Nucleus accumbens (tissue), 56 donors: ENCODE measurements at regions not wholly inside any gene's neighbourhood (a gene's known extent, or its start where the extent isn't known, plus 50 kb on each side); places are given as distances from the start of the nearest gene placed in this dataset.

Experiments used
- DNase-seq, 56 donors: peaks; one replicate each; lab custom pipeline; 2025; lab: John Stamatoyannopoulos, UW

DNA sequence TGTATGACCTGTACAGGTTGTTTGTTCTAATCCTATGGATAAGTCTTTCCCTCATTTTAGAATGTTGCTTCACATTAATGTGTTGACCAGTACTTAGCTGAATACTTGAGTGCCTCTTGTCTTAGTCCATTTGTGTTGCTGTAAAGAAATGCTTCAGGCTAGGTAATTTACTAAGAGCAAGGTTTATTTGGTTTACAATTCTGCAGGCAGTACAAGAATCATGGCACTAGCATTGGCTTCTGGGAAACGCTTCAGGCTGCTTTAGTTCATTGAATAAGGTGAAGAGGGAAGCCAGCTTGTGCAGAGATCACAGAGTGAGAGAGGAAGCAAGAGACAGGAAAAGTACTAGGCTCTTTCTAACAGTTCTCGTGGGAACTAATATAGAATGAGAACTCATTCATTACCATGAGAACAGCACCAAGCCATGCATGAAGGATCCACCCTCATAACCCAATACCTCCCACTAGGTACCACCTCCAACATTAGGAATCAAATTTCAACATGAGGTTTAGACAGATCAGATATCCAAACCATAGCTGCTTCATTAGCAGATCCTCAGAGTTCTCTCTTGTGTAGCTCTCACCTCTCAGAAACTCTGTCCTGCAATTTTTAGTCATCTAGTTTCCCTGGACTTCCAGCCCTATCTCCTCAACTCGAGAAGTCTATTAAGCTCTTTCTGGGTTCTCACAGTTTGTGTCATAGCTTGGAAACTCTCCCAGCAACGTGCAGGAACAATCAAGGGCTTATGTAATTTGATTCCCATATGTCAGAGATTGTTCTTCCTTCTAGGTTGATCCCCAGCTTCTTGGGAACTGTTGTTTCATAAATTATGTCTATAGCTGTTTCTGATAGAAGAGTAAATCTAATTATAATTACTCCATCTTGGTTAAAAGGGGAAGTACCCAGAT lies 2082.3 kb upstream of the CELF4 start:
- DNase-seq = no peak

DNA sequence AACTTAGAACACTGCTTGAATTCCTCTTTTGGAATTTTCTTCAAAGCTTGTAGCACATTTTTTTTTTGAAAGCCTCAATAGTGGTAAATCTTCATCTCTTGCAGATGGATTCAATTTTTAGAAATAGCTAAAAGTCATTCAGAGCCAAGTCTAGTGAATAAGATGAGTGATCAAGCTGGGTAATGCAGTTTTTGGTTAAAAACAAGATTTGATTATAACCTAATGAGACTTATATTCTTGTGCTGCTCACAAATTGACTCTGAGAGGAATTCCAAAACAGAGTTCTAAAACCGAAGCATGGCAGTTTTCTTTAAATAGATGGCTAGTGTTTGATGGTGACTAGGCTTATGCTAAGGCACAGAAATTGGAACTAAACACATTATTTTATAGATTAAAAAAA lies 2072.6 kb upstream of the CELF4 start:
- no peak for DNase-seq

DNA sequence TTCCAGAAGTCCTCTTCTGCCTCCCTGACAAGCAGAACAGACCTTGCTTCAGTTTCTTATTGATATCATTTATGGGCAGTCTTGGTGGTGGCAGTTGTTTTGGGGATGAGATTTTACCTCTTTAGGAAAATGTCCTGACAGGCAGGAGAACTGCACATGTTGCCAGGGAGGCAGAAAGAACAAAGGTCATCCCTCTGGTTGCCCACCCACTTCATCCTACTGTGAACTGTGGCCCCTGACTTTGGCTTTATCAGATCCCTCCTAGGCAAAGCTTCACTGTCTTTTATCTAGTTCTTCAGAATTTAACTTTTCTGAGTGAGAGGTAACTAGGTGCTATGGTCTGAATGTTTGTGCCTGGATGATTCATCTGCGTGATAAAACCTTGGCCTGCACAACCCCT lies 2071.3 kb upstream of the CELF4 start:
- DNase-seq = no peak

DNA sequence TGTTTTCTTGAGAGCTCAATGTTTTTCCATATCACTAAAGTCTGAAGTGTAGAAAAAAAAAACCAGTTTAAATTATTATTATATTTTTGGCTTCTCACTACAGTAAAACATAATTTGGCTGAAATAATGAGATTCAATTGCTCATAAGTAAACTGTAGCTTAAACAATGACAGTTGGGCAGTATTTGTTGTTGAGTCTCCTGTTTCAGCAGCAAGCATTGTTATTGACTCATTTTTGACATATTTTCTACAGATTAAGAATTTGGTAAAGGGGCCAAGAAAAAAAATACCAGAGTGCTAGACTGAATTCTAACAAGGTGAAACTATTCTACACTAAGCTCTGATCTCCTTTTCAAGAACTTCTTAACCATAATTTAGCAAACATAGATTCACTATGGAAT lies 2070.4 kb upstream of the CELF4 start:
- DNase-seq = no peak

DNA sequence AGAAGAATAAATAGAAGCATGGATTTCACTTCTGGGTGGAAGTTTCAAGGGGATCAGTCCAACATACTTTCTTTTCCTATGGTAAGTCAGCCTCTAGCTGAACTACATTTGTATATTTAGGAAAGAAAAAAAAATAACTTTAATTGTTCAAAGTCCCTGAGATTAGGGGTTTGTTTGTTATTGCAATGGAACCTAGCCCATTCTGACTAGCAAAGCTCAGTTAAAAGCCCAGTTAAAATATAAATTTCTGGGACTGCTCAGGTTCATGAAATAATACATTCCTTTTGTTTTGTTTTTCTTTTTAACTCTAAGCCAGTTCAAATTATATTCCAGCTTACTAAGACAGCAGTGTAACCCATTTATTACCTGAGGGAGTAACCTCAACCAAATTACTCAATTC lies 2069.6 kb upstream of the CELF4 start:
- DNase-seq = no peak

DNA sequence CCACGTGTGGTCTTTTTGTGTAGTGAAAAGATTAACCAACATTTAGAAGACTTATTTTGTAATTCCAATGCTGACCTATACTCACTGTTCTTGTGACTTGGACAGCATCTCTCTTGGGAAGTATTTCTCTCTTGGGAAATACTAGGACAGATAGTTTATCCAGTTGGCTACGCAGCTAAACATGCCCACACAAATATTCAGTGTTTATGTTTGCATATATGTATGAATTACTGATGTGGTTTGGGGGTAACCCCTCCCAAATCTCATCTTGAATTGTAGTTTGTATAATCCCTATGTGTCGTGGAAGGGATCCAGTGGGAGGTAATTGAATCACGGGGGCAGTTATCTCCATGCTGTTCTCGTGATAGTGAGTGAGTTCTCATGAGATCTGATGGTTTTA lies 2062.3 kb upstream of the CELF4 start:
- no peak for DNase-seq

DNA sequence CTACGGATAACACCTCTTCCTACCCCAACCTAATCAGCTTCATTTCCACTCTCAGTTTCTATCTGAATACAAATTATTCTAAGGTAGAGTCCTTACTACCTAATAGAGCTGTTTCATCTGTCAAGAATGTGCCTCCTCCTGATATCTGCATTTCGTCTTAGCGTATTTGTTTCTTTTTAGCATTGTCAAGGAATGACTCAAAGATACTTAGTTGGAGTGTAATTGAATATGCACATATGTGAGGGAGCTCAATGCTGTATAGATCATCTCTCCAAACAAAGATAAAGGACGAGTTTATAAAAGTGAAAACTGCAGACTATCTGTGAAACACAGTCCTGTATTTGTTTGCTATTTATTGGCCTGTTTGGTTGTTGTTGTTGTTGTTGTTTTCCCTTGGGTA lies 2059.4 kb upstream of the CELF4 start:
- DNase-seq = no peak

DNA sequence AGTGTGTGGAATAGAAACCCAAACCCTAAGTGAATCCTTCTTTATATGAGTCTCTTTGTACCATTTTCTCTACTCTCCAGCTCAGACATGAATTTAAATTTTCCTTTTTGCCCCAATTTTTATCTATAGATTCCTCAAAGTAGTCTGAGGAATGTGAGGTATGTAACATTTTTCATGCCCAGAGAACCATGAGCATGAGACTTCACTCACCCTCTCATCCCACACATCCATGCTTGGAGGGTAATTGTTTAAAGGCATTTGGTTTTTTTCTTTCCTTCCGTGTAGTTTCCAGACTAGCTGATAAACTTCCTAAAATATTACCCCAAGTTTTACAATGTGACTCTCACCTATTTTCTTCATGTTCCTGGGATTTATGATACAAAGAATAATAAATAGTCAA lies 2056.8 kb upstream of the CELF4 start:
- no peak for DNase-seq

DNA sequence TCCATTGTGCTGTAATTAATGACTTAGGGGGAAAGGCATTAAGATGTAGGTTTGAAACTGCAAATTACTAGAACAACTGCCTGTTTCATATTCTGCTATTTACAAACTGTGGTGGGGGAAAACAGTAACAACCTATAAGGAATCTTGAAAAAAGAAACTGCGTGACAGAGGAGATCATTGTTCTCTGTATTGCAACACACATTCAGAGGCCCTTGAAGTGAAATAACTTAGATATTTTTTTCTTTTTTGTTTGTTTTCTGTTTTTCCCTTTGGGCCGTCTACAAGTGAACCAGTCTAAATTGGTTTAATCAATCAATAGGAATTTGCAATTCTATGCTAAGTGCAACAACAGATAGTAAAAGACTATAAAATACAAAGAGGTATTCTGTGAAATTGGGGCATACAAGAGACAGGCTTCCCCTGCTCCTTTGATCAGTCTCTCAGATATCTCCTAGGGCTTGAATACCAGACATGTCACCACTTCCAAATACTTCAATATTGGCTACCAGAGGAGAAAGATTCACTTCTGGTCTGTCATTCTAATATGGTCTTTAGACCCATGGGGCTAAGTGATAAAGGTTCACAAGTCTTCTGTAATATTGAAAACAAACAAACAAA lies 2055.1 kb upstream of the CELF4 start:
- DNase-seq = no peak

DNA sequence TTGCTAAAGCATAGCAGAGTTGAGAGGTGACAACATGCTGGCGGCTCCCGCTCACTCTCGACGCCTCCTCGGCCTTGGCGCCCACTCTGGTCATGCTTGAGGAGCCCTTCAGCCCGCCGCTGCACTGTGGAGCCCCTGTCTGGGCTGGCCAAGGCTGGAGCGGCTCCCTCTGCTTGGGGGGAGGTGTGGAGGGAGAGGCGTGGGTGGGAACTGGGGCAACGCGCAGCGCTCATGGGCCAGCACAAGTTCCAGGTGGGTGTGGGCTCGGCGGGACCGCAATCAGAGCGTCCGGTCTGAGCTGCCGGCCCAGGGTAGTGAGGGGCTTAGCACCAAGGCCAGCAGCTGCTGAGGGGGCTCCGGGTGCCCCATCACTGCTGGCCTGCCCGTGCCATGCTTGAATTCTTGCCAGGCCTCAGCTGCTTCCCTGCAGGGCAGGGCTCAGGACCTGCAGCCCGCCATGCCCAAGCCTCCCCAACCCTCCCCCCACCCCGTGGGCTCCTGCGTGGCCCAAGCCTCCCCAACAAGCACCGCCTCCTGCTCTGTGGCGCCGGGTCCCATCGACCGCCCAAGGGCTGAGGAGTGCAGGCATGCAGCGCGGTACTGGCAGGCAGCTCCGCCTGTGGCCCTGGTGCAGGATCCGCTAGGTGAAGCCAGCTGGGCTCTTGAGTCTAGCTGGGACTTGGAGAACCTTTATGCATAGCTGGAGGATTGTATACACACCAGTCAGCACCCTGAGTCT lies 2052.8 kb upstream of the CELF4 start:
- no peak for DNase-seq

DNA sequence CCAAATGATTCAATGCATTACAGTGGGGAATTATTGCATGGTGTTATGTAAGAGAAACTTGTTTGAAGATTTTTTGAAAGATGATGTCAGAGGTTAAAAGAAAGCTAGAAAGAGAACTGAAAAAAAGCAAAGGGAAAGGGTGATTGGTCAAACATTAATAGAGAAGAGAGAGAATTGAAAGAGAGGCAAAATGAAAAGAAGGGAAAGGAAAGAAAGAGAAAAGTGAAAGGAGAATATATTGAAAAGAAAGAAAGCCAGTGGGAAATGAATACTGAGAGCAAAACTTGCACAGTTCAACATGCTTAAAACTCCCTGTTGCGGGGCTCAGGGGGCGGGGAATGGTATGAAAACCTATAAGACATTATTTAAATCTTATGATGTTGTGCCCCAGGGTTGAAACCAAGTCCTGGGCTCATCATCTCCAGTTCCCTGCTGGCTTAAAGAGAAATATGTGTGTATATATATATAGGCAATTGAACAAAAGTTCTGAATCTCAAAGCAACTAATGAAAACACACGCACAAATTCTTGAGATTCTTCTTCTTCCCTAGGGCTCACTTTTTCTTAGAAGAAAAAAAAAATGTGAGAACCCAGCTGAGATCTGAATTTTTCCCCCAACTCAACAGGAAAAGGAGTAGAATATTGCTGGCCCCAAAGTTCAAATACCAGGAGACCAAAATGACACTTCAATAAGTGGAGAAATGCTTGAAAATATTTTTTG lies 2045.9 kb upstream of the CELF4 start:
- DNase-seq = no peak

DNA sequence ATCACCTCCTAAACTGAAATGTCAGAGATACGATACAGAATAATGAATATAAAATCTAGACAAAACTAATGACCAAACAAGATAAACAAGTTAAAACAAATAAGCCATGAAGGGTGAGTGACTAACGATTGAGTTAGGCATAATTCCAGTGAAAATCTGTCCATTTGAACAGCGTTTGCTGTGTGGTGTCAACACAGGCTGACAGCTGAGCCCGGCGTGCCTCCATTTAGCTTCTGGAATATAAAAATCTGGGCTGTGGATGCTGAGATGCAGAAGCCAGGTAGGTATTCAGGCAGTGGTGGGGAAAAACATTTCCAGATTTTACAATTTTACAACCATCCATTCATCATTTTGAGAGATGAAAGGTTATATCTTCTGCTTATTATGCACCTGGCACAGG lies 2041.4 kb upstream of the CELF4 start:
- DNase-seq = no peak

DNA sequence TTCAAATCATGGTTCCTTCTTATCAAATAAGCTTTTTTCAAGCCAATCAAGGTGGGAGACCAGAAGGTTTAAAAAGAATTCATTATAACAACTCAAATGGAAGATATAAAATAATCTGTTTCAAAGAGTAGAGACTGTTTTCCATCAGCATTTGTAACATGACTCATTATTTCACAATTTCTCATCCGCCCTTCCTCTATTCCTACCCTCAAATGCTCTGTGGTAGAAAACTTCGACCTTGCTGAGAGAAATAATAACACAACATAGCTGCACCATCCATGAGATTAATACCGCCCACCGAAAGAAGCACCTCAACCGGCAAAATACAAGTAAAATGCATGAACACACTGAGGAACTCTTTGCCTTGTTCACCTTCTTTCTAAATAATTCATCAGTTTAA lies 2039.2 kb upstream of the CELF4 start:
- DNase-seq = no peak

DNA sequence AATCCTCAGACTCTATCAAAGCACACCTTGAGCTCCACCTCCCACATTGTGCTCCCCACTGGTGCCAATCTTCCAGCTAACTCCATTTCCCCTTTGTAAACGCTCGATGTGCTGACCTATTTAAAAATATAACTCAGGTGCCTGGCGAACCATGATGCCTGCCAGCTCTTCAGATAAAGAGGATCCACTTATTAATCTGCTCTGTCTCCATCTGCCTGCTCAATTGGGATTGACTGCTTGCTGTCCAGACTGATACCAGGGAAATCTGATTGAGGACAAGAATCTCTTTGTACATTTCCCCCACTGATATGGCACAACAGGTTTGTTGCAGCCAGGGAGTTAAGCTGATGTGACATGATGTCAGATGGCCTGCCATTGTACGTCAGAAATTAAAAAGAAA lies 2036.5 kb upstream of the CELF4 start:
- no peak for DNase-seq

DNA sequence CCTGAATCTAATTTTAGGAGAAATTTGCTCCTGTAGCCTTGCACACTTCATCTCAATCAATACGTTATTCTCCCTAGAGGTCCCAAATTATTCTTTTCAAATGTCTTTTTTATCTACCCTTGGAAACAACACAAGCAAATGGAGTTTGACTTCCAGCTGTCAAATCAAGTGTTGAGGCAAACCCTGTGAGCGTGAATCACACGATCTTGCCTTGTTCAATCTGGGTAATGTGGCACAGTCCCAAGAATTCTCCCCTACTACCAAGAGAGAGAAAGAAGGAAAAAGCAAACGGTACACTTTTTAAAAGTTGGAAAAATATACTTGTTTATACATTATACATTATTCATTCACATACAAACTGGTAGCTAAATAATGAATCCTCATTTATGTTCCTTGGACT lies 2035.3 kb upstream of the CELF4 start:
- DNase-seq = peak in 11 of 56 donors; percentile 1 to 57 (median 21)

DNA sequence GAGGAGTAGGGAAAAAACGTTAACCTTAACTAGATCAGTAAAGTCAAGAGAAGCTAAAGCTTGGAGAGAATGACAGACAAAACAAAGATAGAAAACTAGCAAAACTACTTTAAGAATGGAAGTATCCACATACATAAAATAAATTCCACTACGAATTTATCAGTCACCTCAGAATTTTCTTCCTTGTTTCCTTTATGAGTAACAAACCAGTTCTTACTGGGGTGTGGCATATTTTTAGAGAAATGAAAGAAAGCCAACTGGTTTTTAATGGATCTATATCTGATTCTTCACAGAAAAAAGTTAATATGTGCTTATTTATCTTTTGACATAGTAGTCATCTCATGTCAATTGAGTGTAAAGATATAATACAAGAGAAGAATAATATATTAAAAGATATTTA lies 2033.7 kb upstream of the CELF4 start:
- no peak for DNase-seq

DNA sequence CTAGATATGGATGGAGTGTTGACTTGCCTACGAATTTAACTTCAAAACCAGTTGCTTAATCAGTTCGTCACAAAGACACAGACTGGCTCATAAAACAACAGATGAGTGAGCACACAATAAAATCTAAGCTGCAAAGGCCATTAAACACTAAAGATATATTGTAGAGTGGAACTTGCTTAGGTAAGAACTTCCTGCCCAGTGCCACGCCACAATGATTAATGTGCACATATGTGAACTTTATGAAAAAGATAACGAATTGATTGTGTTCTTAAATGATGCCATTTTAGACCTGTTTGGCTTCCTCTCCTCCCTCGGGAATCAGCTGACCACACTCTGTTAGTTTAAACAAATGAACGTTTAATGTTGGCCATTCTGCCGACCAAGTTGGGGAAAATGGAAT lies 2031.3 kb upstream of the CELF4 start:
- DNase-seq = no peak

DNA sequence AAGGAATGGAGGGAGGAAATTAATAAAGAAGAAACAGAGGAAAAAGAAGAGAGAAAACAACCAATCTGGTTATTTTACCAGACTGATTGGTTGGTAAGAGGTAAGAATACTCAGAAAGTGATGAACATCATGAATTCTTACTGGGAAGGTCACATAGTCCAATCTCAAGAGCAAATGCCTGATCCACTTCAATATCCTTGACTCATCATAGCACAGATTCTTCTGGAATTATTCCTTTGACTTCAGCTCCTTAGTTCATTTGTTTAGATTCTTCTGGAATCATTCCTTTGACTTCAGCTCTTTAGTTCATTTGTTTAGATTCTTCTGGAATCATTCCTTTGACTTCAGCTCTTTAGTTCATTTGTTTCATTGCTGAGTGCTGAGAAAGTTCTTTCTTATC lies 2030.6 kb upstream of the CELF4 start:
- no peak for DNase-seq

DNA sequence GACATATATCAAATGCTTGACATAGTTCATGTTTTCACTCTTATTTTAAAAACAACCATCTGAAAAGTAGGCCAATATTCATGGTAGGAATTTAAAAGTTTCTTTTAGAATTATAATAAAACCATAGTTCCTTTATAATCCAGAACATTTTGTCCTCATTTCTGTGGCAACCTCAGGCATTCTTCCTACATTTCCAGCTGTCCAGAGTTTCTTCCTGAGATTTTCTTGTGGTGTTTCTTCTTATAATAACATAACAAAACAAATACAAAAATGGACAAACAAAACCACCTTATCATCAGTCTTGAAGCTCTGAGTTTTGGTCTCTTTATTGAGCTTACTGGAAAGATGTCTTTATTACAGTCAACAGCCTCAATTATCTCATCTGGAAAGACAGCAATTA lies 2028.6 kb upstream of the CELF4 start:
- DNase-seq = no peak

DNA sequence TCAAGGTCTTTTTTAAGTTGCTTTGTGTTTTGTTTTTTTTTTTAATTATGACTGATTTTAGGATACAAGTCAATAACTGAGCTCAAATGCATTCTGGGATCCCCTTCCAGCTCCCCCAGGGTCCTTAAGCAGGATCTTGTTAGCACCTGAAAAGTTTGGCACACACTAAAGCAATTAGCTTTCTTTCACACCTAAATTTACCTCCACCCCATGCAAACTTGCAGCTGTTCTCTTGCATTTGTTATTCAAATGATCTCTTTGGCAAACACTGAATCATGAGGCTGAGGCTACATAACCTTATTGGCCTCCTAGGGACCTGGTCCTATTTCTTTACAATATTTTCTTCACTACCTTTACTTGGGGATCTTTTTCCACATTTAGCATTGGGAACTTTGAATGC lies 2026.1 kb upstream of the CELF4 start:
- no peak for DNase-seq

DNA sequence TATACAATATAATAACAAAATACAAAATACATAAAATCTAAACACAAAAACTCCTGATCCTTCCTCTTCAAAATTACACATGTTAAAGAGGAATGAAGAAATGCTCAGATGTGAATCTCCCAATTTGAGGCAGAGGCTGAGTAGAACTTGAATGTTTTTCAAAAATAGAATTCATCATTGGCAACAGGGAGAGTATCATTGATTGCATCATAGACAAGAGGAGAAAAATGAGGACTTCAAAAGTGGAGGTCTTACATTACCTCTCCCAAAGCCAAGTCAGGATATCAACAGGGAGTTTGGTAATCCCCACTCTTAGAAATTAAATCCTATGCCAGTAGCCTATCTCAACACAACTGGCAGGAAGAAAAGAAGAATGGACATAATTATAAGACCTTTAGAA lies 2023.9 kb upstream of the CELF4 start:
- no peak for DNase-seq
